HEK293 (cell line): ENCODE measurements at regions not wholly inside any gene's neighbourhood (a gene's known extent, or its start where the extent isn't known, plus 50 kb on each side); places are given as distances from the start of the nearest gene placed in this dataset.
A peak's percentile ranks its signal among the peaks of the same experiment; 100 is the strongest.

Experiments
- CTCF ChIA-PET: fragments of 350-600 bp; formaldehyde crosslinking; extraction: SDS; loops from one replicate; lab custom pipeline; 2021; ENCODE audit warnings: antibody characterized with exemption; lab: Yijun Ruan, JAX
- POLR2A ChIA-PET: fragments of 300-600 bp; formaldehyde crosslinking; extraction: SDS; loops from one replicate; lab custom pipeline; 2020; ENCODE audit warnings: antibody characterized with exemption, inconsistent platforms; lab: Yijun Ruan, JAX
- H3K27ac ChIP-seq: fragments of 200-500 bp; sonication (Bioruptor generic); 2 replicates; pipeline ENCODE4 v1.5.1; 2014; ENCODE audit warnings: low read depth, low read length, control low read depth, inconsistent platforms; ENCODE audit errors: extremely low read depth
- H3K36me3 ChIP-seq, 2 experiments: fragments of 200-500 bp in 1 of 2; sonication (Bioruptor generic) in 1 of 2; 1 replicate in 1 of 2; 2 replicates in 1 of 2; pipeline ENCODE4 v1.5.1; 2014 to 2017; ENCODE audit warnings: inconsistent platforms in 2 of 2, low read length in 2 of 2; ENCODE audit not compliant: control insufficient read depth in 2 of 2, insufficient read depth in 1 of 2
- H3K4me1 ChIP-seq: fragments of 200-500 bp; sonication (Bioruptor generic); 2 replicates; pipeline ENCODE4 v1.5.1; 2014; ENCODE audit warnings: mild to moderate bottlenecking, low read length, inconsistent platforms; ENCODE audit not compliant: control insufficient read depth, insufficient read depth
- H3K4me3 ChIP-seq: 2 replicates; pipeline ENCODE4 v1.5.1; 2011; ENCODE audit warnings: low read depth, mild to moderate bottlenecking, control low read depth, low read length, moderate library complexity
- H3K9me3 ChIP-seq: fragments of 200-500 bp; sonication (Bioruptor generic); 2 replicates; pipeline ENCODE4 v1.5.1; 2014; ENCODE audit warnings: low read depth, low read length, inconsistent platforms; ENCODE audit not compliant: control insufficient read depth, insufficient read depth
- HOXA7 ChIP-seq: sonication (generic); formaldehyde crosslinking; IDR thresholded peaks from 2 replicates; pipeline ENCODE4 v1.8.1; 2022; ENCODE audit warnings: missing genetic modification reagents, borderline replicate concordance
- INSM2 ChIP-seq: fragments of 450-650 bp; formaldehyde crosslinking; IDR thresholded peaks from 2 replicates; pipeline ENCODE4 v1.5.1; 2016; ENCODE audit warnings: missing biosample characterization, missing genetic modification characterization
- KLF17 ChIP-seq: fragments of 450-650 bp; formaldehyde crosslinking; IDR thresholded peaks from 2 replicates; pipeline ENCODE4 v1.5.1; 2016; ENCODE audit warnings: missing biosample characterization, missing genetic modification characterization
- MYNN ChIP-seq: fragments of 450-650 bp; formaldehyde crosslinking; IDR thresholded peaks from 2 replicates; pipeline ENCODE4 v1.5.1; 2016; ENCODE audit warnings: missing biosample characterization, missing genetic modification characterization, borderline replicate concordance
- TCF7L2 ChIP-seq: IDR thresholded peaks from 2 replicates; pipeline ENCODE4 v1.6.1; 2011; ENCODE audit warnings: low read depth, mild to moderate bottlenecking, inconsistent platforms, low read length, moderate library complexity, borderline replicate concordance
- TSHZ1 ChIP-seq: fragments of 450-650 bp; formaldehyde crosslinking; IDR thresholded peaks from 2 replicates; pipeline ENCODE4 v1.5.1; 2016; ENCODE audit warnings: missing biosample characterization, missing genetic modification characterization, borderline replicate concordance
- YY2 ChIP-seq: fragments of 450-650 bp; formaldehyde crosslinking; IDR thresholded peaks from 2 replicates; pipeline ENCODE4 v1.5.1; 2016; ENCODE audit warnings: missing biosample characterization, missing genetic modification characterization
- ZNF132 ChIP-seq: fragments of 450-650 bp; formaldehyde crosslinking; IDR thresholded peaks from 2 replicates; pipeline ENCODE4 v1.5.1; 2017; ENCODE audit warnings: missing biosample characterization, missing genetic modification characterization, borderline replicate concordance
- ZNF223 ChIP-seq: fragments of 450-650 bp; formaldehyde crosslinking; IDR thresholded peaks from 2 replicates; pipeline ENCODE4 v1.5.1; 2016; ENCODE audit warnings: missing biosample characterization, missing genetic modification characterization
- ZNF391 ChIP-seq: fragments of 450-650 bp; formaldehyde crosslinking; IDR thresholded peaks from 2 replicates; pipeline ENCODE4 v1.5.1; 2016; ENCODE audit warnings: low read depth, missing biosample characterization, missing genetic modification characterization, borderline replicate concordance
- ZNF416 ChIP-seq: fragments of 450-650 bp; formaldehyde crosslinking; IDR thresholded peaks from 2 replicates; pipeline ENCODE4 v1.5.1; 2016; ENCODE audit warnings: missing biosample characterization, missing genetic modification characterization
- ZNF596 ChIP-seq: fragments of 450-650 bp; IDR thresholded peaks from 2 replicates; pipeline ENCODE4 v1.5.0; 2018; ENCODE audit warnings: missing biosample characterization, mild to moderate bottlenecking, missing genetic modification characterization, moderate library complexity
- ZNF626 ChIP-seq: fragments of 450-650 bp; sonication (Bioruptor Pico); formaldehyde crosslinking; IDR thresholded peaks from 2 replicates; pipeline ENCODE4 v1.5.1; 2018; ENCODE audit warnings: missing biosample characterization, missing genetic modification characterization, inconsistent platforms
- ZNF645 ChIP-seq: fragments of 450-650 bp; formaldehyde crosslinking; IDR thresholded peaks from 2 replicates; pipeline ENCODE4; 2016; ENCODE audit warnings: missing biosample characterization, missing genetic modification characterization
- ZNF670 ChIP-seq: fragments of 450-650 bp; formaldehyde crosslinking; IDR thresholded peaks from 2 replicates; pipeline ENCODE4 v1.5.1; 2016; ENCODE audit warnings: missing biosample characterization, missing genetic modification characterization, low read depth
- ZNF768 ChIP-seq: fragments of 450-650 bp; formaldehyde crosslinking; IDR thresholded peaks from 2 replicates; pipeline ENCODE4 v1.5.1; 2018; ENCODE audit warnings: missing biosample characterization, mild to moderate bottlenecking, missing genetic modification characterization

- peak; percentile 54; the same call in 1 of the 2 replicates for TF ChIP-seq ZNF645 (tag by site-specific recombination)
- no peak for TF ChIP-seq ZNF223 (tag by site-specific recombination)
- TF ChIP-seq TSHZ1 (tag by site-specific recombination), result no peak
Observed at GRCh38 chr3:150221904-150222523, 186.1 kb upstream of the TSC22D2 start (continued).

GRCh38 chr3:150220799-150221198 is 187.3 kb upstream of the TSC22D2 start:
- no peaks in the 10 kb centered on the region; the same call in 1 of the 2 replicates for H3K4me1 ChIP-seq
- TF ChIP-seq YY2 (tag by site-specific recombination) (no peak), ZNF391 (tag by site-specific recombination) (no peak), ZNF416 (tag by site-specific recombination) (no peak), ZNF768 (tag by site-specific recombination) (no peak), INSM2 (tag by site-specific recombination) (no peak), ZNF626 (no peak), MYNN (tag by site-specific recombination) (no peak), HOXA7 (no peak), ZNF596 (tag by site-specific recombination) (no peak), ZNF223 (tag by site-specific recombination) (no peak), ZNF670 (tag by site-specific recombination) (no peak), ZNF132 (tag by site-specific recombination) (no peak), TCF7L2 (no peak), KLF17 (tag by site-specific recombination) (no peak)
- no peaks in the 10 kb centered on the region for H3K36me3 ChIP-seq
- no peak overlapping the region for H3K27ac ChIP-seq
- POLR2A ChIA-PET, result no interaction called here
- H3K9me3 ChIP-seq, result no peaks in the 10 kb centered on the region
- CTCF ChIA-PET, result interaction anchor here (0.8 to 1.8 kb wide), 20 partner anchors 8 to 726 kb away, joined by 3 to 13 read pairs (median 4); no protein-coding TSS in a partner anchor
- H3K4me3 ChIP-seq, result no peak overlapping the region
